ENCODE measurements at regions not wholly inside any gene's neighbourhood (a gene's known extent, or its start where the extent isn't known, plus 50 kb on each side); places are given as distances from the start of the nearest gene placed in this dataset.

DNA sequence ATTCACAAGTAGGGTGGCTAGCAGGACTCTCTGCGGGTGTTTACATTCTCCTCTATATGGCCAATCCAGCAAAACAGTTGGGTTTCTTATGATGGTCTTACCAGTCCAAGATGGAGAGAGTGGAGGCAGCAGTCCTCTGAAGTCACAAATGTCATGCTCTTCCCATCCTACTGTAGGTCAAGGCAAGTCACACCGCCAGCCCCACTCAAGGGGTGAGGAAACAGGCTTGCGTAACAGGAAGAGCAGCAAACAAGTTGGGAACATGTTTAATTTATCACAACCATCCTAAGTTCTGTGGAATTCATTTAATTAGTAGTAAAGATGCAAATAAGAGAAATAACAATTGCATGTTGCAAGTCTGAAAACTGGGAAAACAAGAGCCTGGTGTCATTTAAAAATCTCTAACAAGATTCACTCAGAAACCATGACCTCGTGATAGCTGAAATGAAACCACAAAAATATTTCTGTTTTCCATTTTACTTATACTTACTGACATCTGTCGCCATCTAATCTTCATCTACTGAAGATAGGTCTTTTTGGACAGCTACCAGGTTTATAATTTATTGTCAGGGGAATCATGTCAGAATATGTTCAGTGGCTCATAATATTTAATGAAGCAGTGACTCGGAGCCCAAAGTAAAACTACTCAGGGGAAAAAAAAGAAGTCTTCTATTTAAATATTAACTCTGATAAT, 349.1 kb upstream of the FMN2 start:
- TF ChIP-seq CTCF (conservative IDR thresholded peaks at IDR 0.05; ENCODE audit: low read depth, low read length) (no peak), RAD21 (IDR thresholded peaks at IDR 0.05; ENCODE audit: low read length) (no peak), SMC3 (IDR thresholded peaks at IDR 0.05; ENCODE audit: low read depth, low read length) (no peak), POLR2A (IDR thresholded peaks at IDR 0.05; ENCODE audit: low read depth, low read length) (no peak)

Data from IMR-90 (cell line).